ENCODE measurements at regions not wholly inside any gene's neighbourhood (a gene's known extent, or its start where the extent isn't known, plus 50 kb on each side); places are given as distances from the start of the nearest gene placed in this dataset.

DNA sequence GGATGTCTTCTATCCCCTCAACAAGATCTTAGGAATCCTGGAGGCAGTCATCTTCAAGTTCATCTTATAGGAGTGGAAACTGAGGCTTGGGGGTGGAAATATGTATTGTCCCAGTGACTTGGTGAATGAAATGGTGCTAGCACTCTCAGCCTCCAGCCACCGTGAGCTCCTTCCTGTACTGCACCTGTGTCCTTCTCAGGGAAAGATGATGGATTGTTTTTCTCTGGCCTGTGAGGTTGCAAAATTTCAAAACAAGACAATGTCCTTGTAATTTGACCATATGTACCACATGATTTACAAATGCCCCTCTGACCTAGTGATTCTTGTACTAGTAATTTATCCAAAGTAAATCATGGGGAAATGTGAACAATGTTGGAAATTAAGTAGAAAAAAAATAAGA, 71.0 kb upstream of the CHCHD3 start:
- DNase-seq (ENCODE audit: low read depth): no peak
- TF ChIP-seq, protein P1, sequence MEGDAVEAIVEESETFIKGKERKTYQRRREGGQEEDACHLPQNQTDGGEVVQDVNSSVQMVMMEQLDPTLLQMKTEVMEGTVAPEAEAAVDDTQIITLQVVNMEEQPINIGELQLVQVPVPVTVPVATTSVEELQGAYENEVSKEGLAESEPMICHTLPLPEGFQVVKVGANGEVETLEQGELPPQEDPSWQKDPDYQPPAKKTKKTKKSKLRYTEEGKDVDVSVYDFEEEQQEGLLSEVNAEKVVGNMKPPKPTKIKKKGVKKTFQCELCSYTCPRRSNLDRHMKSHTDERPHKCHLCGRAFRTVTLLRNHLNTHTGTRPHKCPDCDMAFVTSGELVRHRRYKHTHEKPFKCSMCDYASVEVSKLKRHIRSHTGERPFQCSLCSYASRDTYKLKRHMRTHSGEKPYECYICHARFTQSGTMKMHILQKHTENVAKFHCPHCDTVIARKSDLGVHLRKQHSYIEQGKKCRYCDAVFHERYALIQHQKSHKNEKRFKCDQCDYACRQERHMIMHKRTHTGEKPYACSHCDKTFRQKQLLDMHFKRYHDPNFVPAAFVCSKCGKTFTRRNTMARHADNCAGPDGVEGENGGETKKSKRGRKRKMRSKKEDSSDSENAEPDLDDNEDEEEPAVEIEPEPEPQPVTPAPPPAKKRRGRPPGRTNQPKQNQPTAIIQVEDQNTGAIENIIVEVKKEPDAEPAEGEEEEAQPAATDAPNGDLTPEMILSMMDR (IDR thresholded peaks at IDR 0.05; ENCODE audit: insufficient read depth, low read depth, low read length, missing control alignments): no peak
- no peak overlapping the region for H3K4me3 ChIP-seq (ENCODE audit: low read length)

DNA sequence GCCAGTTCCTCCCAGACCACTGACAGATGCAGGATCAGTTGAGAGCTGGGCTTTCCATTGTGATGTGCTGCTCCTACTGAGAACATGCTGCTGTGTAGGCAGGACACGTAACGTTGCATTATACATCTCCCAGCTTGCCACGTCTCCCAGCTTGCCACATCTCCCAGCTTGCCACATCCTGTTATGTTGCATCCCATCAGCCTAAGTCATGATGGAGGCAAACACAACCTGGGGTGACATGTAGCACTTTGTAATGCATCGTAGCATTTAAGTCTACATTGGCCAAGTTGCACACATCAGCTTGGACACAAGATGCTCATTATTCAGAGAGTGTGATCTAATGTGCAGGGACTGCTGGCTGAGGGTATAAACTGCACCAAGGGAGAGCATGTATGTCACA, 73.3 kb upstream of the CHCHD3 start:
- no peak overlapping the region for H3K4me3 ChIP-seq (ENCODE audit: low read length)
- no peak for DNase-seq (ENCODE audit: low read depth)
- TF ChIP-seq, protein P1 (IDR thresholded peaks at IDR 0.05; ENCODE audit: insufficient read depth, low read depth, low read length, missing control alignments): no peak

DNA sequence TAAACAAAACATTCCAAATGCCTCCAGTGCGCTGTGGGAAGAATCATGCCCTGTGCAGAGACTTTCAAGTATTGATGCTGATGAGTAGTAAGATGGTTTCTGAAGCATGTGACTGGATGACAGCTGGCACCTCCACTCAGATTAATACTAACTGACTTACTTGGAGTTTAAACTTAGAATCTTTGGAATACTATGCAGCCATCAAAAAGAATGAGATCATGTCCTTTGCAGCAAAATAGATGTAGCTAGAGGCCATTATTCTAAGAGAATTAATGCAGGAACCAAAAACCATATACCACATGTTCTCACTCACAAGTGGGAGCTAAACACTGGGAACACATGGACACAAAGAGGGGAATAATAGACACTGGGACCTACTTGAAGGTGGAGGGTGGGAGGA, 73.8 kb upstream of the CHCHD3 start:
- DNase-seq (ENCODE audit: low read depth): no peak
- TF ChIP-seq, protein P1 (IDR thresholded peaks at IDR 0.05; ENCODE audit: insufficient read depth, low read depth, low read length, missing control alignments): no peak
- H3K4me3 ChIP-seq (ENCODE audit: low read length): no peak overlapping the region

DNA sequence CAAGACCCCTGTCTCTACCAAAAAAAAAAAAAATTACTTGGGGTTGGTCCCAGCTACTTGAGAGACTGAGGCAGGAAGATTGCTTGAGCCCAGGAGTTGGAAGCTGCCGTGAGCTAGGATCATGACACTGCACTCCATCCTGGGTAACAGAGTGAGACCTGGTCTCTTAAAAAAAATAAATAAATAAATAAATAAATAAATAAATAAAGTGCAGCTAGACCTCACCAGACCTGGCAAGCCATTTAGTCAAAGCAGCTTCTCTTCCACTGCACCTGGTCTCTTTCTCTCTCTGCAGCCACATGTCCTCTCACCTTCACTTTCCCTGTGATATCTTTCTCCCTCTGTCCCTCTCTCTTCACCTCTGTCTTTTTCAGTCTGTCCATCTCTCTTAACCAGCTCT, 75.2 kb upstream of the CHCHD3 start:
- H3K4me3 ChIP-seq (ENCODE audit: low read length): no peak overlapping the region
- no peak for DNase-seq (ENCODE audit: low read depth)
- TF ChIP-seq, protein P1 (IDR thresholded peaks at IDR 0.05; ENCODE audit: insufficient read depth, low read depth, low read length, missing control alignments): no peak

DNA sequence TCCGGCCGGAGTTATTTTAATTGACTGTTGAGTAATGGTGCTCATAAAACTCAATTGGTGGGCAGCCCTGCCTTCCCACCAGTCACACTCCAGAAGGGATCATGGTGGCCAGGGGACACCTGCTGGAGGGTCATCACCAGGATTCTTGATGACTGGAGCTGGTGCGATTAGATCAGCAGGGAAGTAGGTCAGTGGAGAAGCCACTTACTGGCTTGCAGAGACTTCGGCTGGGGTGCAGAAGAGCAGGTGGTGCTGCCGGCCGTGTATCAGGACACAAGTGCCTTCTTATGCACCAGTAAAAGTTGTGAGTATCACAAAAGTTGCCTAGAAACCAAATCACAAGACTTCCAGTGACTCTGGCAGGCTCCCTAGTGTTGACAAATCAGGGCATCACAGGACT, 82.6 kb upstream of the CHCHD3 start:
- H3K4me3 ChIP-seq (ENCODE audit: low read length): no peak overlapping the region
- DNase-seq (ENCODE audit: low read depth): no peak
- TF ChIP-seq, protein P1 (IDR thresholded peaks at IDR 0.05; ENCODE audit: insufficient read depth, low read depth, low read length, missing control alignments): no peak

DNA sequence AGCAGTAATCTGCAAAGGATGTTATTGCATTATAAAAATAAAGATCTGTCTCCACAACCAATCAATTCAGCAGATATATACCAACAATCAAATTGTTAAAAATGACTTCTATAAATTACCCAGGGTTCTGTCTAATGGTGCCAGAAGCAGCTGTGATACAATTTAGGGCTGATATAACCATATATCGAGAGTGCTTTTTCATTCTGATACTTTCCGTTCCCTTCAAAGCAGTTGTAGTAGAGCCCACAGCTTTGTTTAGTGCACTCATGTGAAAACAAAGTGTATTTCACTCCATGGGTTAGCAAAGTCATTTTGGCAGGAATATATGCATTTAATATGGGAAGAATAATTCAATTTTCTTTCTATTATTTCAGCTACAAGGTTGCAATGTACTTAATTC, 83.1 kb upstream of the CHCHD3 start:
- TF ChIP-seq, protein P1 (IDR thresholded peaks at IDR 0.05; ENCODE audit: insufficient read depth, low read depth, low read length, missing control alignments): no peak

DNA sequence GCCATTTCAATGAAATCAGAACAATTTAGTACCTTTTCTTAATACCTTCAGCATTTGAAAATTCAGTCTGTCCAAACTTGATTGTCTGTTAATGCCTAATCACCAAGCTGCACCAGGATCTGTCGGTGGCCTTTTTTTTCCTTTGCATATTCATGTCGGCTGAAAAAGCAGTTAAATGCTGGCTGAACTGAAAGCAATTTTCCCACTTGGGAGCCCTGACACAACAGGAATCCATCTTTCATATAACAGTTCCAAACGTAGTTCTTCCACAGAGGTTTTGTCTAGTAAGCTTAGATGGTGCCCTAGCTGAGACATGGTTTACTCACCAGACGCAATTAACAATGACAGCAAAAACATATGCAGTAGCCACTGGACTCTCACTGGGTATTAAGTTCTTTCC, 83.6 kb upstream of the CHCHD3 start:
- DNase-seq (ENCODE audit: low read depth): no peak
- TF ChIP-seq, protein P1 (IDR thresholded peaks at IDR 0.05; ENCODE audit: insufficient read depth, low read depth, low read length, missing control alignments): no peak
- no peak overlapping the region for H3K4me3 ChIP-seq (ENCODE audit: low read length)

More for the DNA sequence above, 83.1 kb upstream of the CHCHD3 start:
- no peak for DNase-seq (ENCODE audit: low read depth)
- no peak overlapping the region for H3K4me3 ChIP-seq (ENCODE audit: low read length)

Measured in epithelial cell of esophagus (primary cell).